ENCODE measurements at regions not wholly inside any gene's neighbourhood (a gene's known extent, or its start where the extent isn't known, plus 50 kb on each side); places are given as distances from the start of the nearest gene placed in this dataset.
"Not testable (repeated sequence)": the region's sequence is repeated elsewhere in the genome, so short reads cannot be mapped to it uniquely, and the experiment has no call there.

- peak; percentile 23 for DNase-seq (ENCODE audit: low read depth)
Measured at GRCh38 chr6:139713900-139714506, 339.6 kb upstream of the CITED2 start.

DNA sequence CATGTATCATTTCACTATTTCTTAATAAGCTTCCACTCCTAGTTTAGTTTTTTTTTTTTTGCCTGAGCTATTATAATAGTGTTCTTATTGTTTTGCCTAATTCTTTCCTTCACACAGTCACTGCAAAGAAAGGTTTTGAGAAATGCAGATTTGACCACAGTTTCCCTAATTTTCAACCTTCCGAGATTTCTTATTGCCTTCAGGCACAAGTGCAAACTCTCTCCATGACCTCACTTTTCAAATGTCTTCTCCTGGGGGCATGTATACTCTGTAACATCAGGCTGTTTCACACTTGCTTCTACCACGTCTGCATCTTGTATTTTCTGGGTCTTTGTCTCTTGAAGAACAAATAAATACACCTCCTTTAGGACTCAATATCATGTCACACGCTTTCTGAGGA lies 339.0 kb upstream of the CITED2 start:
- peak; percentile 49 for DNase-seq (ENCODE audit: low read depth)

DNA sequence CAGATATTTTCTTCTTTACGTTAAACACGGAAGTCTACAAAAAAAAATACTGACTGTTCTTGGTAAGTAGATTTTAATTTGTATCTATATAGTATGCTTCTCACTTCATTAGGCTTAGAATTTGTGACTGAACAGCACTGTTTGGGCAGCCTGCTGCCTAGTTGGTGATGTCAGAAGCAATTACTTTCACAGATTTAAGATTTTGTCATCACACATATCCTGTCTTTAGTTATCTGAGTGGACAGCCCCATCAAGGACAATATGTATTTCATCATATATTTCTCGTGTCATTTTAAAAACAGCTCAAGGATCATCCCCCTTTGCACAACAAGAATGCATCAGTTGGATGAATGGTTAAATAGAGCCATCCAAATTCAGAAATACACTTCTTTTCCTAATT lies 338.4 kb upstream of the CITED2 start:
- DNase-seq (ENCODE audit: low read depth), result no peak

DNA sequence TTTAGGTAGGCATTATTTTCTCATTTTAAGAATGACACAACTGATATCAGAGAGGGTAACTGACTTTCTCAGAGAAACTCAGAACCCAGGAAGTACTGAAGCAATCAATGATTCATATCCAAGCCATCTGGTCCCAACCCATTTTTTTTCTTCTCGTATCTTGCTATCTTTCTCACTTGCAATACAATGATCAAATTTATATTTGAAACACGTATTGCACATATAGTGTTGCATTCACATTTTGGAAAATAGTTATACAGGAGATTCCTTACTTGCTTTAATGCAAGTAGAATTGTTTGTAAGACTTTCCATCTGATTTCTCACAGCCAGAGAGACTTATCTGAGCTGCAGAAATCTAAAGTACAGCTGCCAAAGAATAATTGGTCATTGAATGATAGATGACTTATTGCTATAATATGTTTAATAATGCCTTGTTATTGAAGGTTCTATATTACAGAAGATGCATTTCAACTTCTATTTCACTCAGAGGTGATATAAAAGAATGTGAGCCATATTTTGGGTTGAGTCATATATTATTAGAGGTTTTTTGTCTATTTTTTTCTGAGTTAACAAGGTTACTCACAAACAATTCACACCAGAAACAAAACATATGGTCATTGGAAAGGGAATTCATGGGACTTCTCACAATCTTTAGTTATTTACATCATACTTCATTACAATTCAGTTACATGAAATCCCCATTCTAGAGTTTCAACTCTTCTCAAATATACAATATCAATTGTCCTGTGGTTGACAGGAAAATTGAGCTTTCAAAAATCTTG lies 337.5 kb upstream of the CITED2 start:
- DNase-seq (ENCODE audit: low read depth), result peak; percentile 49

GRCh38 chr6:139710556-139710955 lies 336.1 kb upstream of the CITED2 start:
- DNase-seq (ENCODE audit: low read depth), result no peak

- DNase-seq (ENCODE audit: low read depth), result peak; percentile 90
Measured at GRCh38 chr6:139708337-139709199, 334.1 kb upstream of the CITED2 start.

GRCh38 chr6:139706912-139707311 lies 332.5 kb upstream of the CITED2 start:
- no peak for DNase-seq (ENCODE audit: low read depth)

DNA sequence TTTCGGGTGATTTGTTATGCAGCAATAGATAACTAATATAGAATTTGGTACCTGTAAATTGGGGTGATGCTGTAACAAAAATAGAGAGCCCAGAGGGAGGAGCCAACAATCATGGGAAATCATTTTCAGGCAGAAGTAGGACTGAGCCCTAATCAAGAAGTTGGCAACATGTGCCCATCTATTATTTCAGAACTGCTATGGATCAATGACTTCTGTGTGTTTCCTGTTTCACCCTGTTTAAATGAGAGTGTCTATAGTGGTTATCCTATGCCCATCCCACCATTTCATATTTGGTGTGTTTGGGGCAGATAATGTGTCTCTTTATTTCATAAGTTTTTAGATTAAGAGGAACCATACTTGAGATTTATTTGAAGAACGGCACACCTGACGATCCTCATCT lies 330.8 kb upstream of the CITED2 start:
- no peak for DNase-seq (ENCODE audit: low read depth)

- DNase-seq (ENCODE audit: low read depth), result no peak
Measured at GRCh38 chr6:139703780-139704179, 329.3 kb upstream of the CITED2 start.

GRCh38 chr6:139702706-139703105 lies 328.3 kb upstream of the CITED2 start:
- no peak for DNase-seq (ENCODE audit: low read depth)

DNA sequence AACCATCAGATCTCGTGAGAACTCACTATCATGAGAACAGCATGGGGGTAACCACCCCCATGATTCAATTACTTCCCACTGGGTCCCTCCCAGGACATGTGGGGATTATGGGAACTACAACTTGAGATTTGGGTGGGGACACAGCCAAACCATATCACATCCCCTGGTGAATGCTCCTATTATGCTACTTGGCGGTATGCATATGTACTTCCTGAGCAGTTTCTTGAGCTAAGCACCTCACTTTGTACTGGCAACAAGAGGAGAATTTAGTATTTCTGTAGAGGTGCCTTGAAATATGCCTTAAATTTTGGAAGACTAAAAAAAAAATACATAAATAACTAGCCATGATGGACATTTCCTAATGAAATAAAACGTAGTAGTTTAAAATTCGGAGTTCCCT lies 327.2 kb upstream of the CITED2 start:
- DNase-seq (ENCODE audit: low read depth), result no peak

- no peak for DNase-seq (ENCODE audit: low read depth)
Measured at GRCh38 chr6:139701003-139701402, 326.6 kb upstream of the CITED2 start.

GRCh38 chr6:139699911-139700310 lies 325.5 kb upstream of the CITED2 start:
- no peak for DNase-seq (ENCODE audit: low read depth)

- DNase-seq (ENCODE audit: low read depth), result peak; percentile 56
Measured at GRCh38 chr6:139699335-139699734, 324.9 kb upstream of the CITED2 start.

DNA sequence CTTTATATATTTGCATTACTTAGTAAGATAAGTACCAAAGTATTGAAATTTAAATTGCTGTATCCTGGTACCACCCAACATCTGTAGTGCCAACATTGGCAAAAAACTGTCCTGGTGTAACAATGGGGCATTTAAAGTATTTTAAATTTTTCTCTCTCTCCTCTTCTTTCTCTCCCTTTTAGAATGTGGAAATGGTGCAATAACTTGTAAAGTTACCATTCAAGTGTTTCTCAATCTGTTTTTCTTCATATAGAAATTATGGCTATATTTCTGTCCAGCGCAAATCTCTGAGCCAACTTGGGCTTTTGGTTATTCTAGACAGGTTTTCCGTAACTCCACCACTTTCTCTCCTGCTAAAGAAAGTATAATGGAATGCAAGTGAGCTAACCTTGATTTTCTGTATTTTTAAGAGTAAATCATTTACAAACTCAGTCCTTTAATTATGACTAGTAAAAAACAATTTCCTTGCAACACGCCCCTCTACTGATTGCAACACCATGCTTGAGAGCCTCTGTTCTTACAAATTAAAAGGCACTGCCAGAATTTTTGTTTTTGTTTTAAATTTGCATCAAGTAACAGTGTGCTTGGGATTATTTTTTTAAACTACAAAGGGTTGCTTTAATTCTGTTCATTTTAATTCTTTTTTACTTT lies 324.2 kb upstream of the CITED2 start:
- no peak for DNase-seq (ENCODE audit: low read depth)

- not testable (repeated sequence) for DNase-seq (ENCODE audit: low read depth)
Measured at GRCh38 chr6:139697856-139698255, 323.4 kb upstream of the CITED2 start.

- DNase-seq (ENCODE audit: low read depth), result not testable (repeated sequence)
Measured at GRCh38 chr6:139696991-139697390, 322.5 kb upstream of the CITED2 start.

DNA sequence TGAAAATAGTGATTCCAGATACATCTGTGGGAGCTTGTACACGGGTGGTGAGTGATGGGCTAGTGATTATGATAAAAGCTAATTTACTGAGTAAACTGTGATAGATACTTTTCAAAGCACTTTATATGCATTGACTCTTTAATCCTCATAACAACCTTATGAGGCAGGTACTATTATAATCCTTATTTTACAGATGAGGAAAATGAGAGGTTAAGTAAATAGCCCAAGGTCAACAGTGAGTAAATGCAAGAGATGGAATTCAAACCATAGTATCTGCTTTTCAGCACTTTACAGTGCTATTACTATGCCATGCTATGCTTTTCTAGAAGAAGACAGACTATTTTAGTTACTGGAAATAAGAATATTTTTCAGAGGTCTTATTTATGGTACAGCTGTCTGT lies 320.9 kb upstream of the CITED2 start:
- DNase-seq (ENCODE audit: low read depth), result no peak

DNA sequence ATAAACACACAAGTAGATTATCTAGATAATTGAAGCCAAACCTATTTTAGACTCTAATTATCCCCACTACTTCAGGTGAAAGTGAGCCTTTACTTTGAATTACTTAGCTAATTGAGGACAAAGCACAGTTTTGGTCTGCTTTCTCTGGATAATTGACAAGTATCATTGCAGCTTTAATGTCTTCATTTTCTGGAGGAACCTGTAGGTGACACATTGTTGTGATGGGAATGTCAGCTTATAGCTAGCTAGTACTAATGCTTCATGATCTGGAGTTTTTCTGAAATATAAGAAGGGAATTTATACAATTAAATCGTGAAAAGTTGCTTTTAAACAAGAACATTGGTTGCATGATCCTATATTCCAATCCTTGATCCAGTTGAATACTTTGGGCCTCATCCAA lies 319.3 kb upstream of the CITED2 start:
- no peak for DNase-seq (ENCODE audit: low read depth)

GRCh38 chr6:139690007-139690406 lies 315.6 kb upstream of the CITED2 start:
- no peak for DNase-seq (ENCODE audit: low read depth)

DNA sequence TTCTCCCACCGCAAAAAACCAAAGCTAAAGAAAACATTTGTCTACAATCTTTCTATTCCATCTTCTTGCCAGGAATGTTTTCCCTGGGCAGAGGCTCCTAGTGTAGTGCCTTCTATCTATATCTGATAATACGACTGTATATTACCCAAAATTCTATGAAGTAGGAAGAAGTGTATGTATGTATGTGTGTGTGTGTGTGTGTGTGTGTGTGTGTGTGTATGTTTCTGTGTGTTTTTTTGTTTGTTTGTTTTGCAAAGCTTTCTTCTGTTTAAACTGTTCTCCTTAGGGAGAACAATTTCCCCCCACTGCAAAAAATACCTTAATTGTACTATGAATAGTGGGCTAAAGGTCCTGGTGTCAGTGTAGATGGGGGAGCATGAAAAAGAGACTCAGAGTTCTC lies 312.6 kb upstream of the CITED2 start:
- no peak for DNase-seq (ENCODE audit: low read depth)

DNA sequence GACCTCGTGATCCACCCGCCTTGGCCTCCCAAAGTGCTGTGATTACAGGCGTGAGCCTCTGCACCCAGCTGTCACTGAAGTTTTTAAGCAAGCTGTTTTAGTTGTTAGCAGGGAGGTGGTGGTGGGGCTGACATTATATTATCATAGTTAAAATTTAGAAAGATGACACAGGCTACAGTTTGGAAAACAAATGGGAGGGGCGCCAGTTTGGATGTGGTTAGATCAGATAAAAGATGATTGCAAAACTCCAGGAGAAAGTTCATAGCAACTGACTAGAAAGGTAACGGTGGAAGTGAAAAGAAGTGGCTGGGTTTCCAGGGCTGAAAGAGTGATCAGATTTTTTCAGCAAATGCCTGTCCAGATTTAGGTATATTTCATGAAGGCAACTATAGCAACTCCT lies 311.9 kb upstream of the CITED2 start:
- DNase-seq (ENCODE audit: low read depth), result peak; percentile 9

Data from RPMI7951 (cell line).